Epithelial cell of esophagus (primary cell): ENCODE measurements at regions not wholly inside any gene's neighbourhood (a gene's known extent, or its start where the extent isn't known, plus 50 kb on each side); places are given as distances from the start of the nearest gene placed in this dataset.

ENCODE experiments used
- DNase-seq: peaks from one replicate; pipeline ENCODE4 v3.0.0; 2010; ENCODE audit warnings: low read depth
- H3K4me3 ChIP-seq: 2 replicates; pipeline ENCODE4 v1.5.1; 2011; ENCODE audit warnings: mild to moderate bottlenecking, low read length, control low read depth
- CTCF ChIP-seq: IDR thresholded peaks from 2 replicates; pipeline ENCODE4 v1.5.1; 2011; ENCODE audit warnings: low read depth, mild to moderate bottlenecking, low read length, control low read depth, inconsistent platforms; ENCODE audit not compliant: insufficient read depth; ENCODE audit errors: missing control alignments

- H3K4me3 ChIP-seq: no peak overlapping the region
- DNase-seq: no peak
- TF ChIP-seq CTCF: no peak
Observed at GRCh38 chr11:92317222-92317621, 92.6 kb downstream of the FAT3 start.

GRCh38 chr11:92317721-92318120 lies 93.1 kb downstream of the FAT3 start:
- DNase-seq: no peak
- H3K4me3 ChIP-seq: no peak overlapping the region
- TF ChIP-seq CTCF: no peak

GRCh38 chr11:92322225-92322624 lies 97.6 kb downstream of the FAT3 start:
- no peak for TF ChIP-seq CTCF
- no peak overlapping the region for H3K4me3 ChIP-seq
- peak; percentile 31 for DNase-seq

GRCh38 chr11:92324890-92325289 lies 100.3 kb downstream of the FAT3 start:
- H3K4me3 ChIP-seq: no peak overlapping the region
- peak; percentile 20 for DNase-seq
- TF ChIP-seq CTCF: no peak

- H3K4me3 ChIP-seq: no peak overlapping the region
- DNase-seq: no peak
- no peak for TF ChIP-seq CTCF
Observed at GRCh38 chr11:92325416-92325815, 100.8 kb downstream of the FAT3 start.

GRCh38 chr11:92329137-92329536 lies 104.5 kb downstream of the FAT3 start:
- no peak for DNase-seq
- no peak overlapping the region for H3K4me3 ChIP-seq
- no peak for TF ChIP-seq CTCF

- TF ChIP-seq CTCF: no peak
- DNase-seq: peak; percentile 69
- no peak overlapping the region for H3K4me3 ChIP-seq
Observed at GRCh38 chr11:92329646-92330045, 105.0 kb downstream of the FAT3 start.
